Activated CD8-positive, alpha-beta memory T cell treated with anti-CD3 and anti-CD28 coated beads for 24 hours (primary cell): ENCODE measurements at regions not wholly inside any gene's neighbourhood (a gene's known extent, or its start where the extent isn't known, plus 50 kb on each side); places are given as distances from the start of the nearest gene placed in this dataset.

Experiments used
- DNase-seq: peaks from one replicate; pipeline ENCODE4 v3.0.0-alpha.2; 2020

GRCh38 chr18:72180689-72181088, 363.5 kb downstream of the CBLN2 start:
- no peak for DNase-seq

GRCh38 chr18:72174972-72175649, 369.0 kb downstream of the CBLN2 start:
- DNase-seq, result no peak

- DNase-seq, result no peak
Measured at GRCh38 chr18:72171596-72171995, 372.5 kb downstream of the CBLN2 start.

- DNase-seq, result no peak
Measured at GRCh38 chr18:72161691-72162090, 382.5 kb downstream of the CBLN2 start.

GRCh38 chr18:72160510-72161445, 383.4 kb downstream of the CBLN2 start:
- DNase-seq, result no peak

GRCh38 chr18:72155327-72155726, 388.8 kb downstream of the CBLN2 start:
- DNase-seq, result no peak

GRCh38 chr18:72154926-72155325, 389.2 kb downstream of the CBLN2 start:
- DNase-seq, result no peak

GRCh38 chr18:72152935-72153334, 391.2 kb downstream of the CBLN2 start:
- DNase-seq, result no peak

GRCh38 chr18:72147830-72148229, 396.3 kb downstream of the CBLN2 start:
- no peak for DNase-seq

GRCh38 chr18:72140007-72140406, 404.1 kb downstream of the CBLN2 start:
- DNase-seq, result no peak

GRCh38 chr18:72128649-72129048, 415.5 kb downstream of the CBLN2 start:
- no peak for DNase-seq

GRCh38 chr18:72122103-72122502, 422.0 kb downstream of the CBLN2 start:
- no peak for DNase-seq

- no peak for DNase-seq
Measured at GRCh38 chr18:72119082-72119481, 425.1 kb downstream of the CBLN2 start.

GRCh38 chr18:72114801-72115594, 429.1 kb downstream of the CBLN2 start:
- no peak for DNase-seq

- DNase-seq, result no peak
Measured at GRCh38 chr18:72107647-72108383, 436.3 kb downstream of the CBLN2 start.

- DNase-seq, result no peak
Measured at GRCh38 chr18:72104851-72105250, 439.3 kb downstream of the CBLN2 start.

GRCh38 chr18:72102412-72102811, 441.7 kb downstream of the CBLN2 start:
- DNase-seq, result no peak

- no peak for DNase-seq
Measured at GRCh38 chr18:72100465-72101004, 443.6 kb downstream of the CBLN2 start.

- DNase-seq, result no peak
Measured at GRCh38 chr18:72091369-72091768, 452.8 kb downstream of the CBLN2 start.

GRCh38 chr18:72089432-72089831, 454.7 kb downstream of the CBLN2 start:
- DNase-seq, result no peak

GRCh38 chr18:72086421-72086820, 457.7 kb downstream of the CBLN2 start:
- no peak for DNase-seq

GRCh38 chr18:72075040-72075439, 469.1 kb downstream of the CBLN2 start:
- no peak for DNase-seq
